Suppressor macrophage (primary cell): ENCODE measurements at regions not wholly inside any gene's neighbourhood (a gene's known extent, or its start where the extent isn't known, plus 50 kb on each side); places are given as distances from the start of the nearest gene placed in this dataset.

Source experiments
- DNase-seq, 4 experiments: peaks; one replicate each; pipeline ENCODE4 v3.0.0-alpha.2; 2020 to 2022

GRCh38 chr10:8722835-8723234, 668.3 kb downstream of the GATA3 start:
- no peak for DNase-seq

- DNase-seq: no peak
Observed at GRCh38 chr10:8725343-8725742, 670.9 kb downstream of the GATA3 start.

GRCh38 chr10:8726084-8726778, 671.7 kb downstream of the GATA3 start:
- no peak for DNase-seq

- DNase-seq: no peak
Observed at GRCh38 chr10:8726779-8727084, 672.2 kb downstream of the GATA3 start.

GRCh38 chr10:8731121-8732095, 676.9 kb downstream of the GATA3 start:
- no peak for DNase-seq

GRCh38 chr10:8738987-8739386, 684.5 kb downstream of the GATA3 start:
- DNase-seq: no peak

GRCh38 chr10:8752146-8752843, 697.8 kb downstream of the GATA3 start:
- no peak for DNase-seq

- DNase-seq: no peak
Observed at GRCh38 chr10:8758029-8758428, 703.5 kb downstream of the GATA3 start.

GRCh38 chr10:8766899-8767298, 712.4 kb downstream of the GATA3 start:
- no peak for DNase-seq

- DNase-seq: no peak
Observed at GRCh38 chr10:8767591-8767990, 713.1 kb downstream of the GATA3 start.

- DNase-seq: no peak
Observed at GRCh38 chr10:8768341-8768740, 713.9 kb downstream of the GATA3 start.

- DNase-seq: no peak
Observed at GRCh38 chr10:8768852-8769251, 714.4 kb downstream of the GATA3 start.

- no peak for DNase-seq
Observed at GRCh38 chr10:8776926-8777622, 722.6 kb downstream of the GATA3 start.

- no peak for DNase-seq
Observed at GRCh38 chr10:8778713-8779112, 724.2 kb downstream of the GATA3 start.

GRCh38 chr10:8787649-8788048, 733.2 kb downstream of the GATA3 start:
- no peak for DNase-seq

GRCh38 chr10:8790390-8790789, 735.9 kb downstream of the GATA3 start:
- no peak for DNase-seq

- no peak for DNase-seq
Observed at GRCh38 chr10:8794860-8795259, 740.4 kb downstream of the GATA3 start.

- DNase-seq: no peak
Observed at GRCh38 chr10:8800426-8800825, 745.9 kb downstream of the GATA3 start.

- DNase-seq: no peak
Observed at GRCh38 chr10:8803992-8804391, 749.5 kb downstream of the GATA3 start.

GRCh38 chr10:8810677-8811076, 756.2 kb downstream of the GATA3 start:
- DNase-seq: no peak

- no peak for DNase-seq
Observed at GRCh38 chr10:8811201-8811600, 756.7 kb downstream of the GATA3 start.

- DNase-seq: no peak
Observed at GRCh38 chr10:8815969-8816368, 761.5 kb downstream of the GATA3 start.

- no peak for DNase-seq
Observed at GRCh38 chr10:8817299-8817698, 762.8 kb downstream of the GATA3 start.
